IPS-15b (cell line): ENCODE measurements at regions not wholly inside any gene's neighbourhood (a gene's known extent, or its start where the extent isn't known, plus 50 kb on each side); places are given as distances from the start of the nearest gene placed in this dataset.
"Not testable (repeated sequence)": the region's sequence is repeated elsewhere in the genome, so short reads cannot be mapped to it uniquely, and the experiment has no call there.

ENCODE experiments used
- H3K27me3 ChIP-seq: one replicate; pipeline ENCODE4 v1.6.1; 2013; ENCODE audit warnings: low read length; ENCODE audit not compliant: control insufficient read depth, insufficient read depth
- H3K36me3 ChIP-seq: one replicate; pipeline ENCODE4 v1.6.1; 2013; ENCODE audit warnings: low read length; ENCODE audit not compliant: control insufficient read depth, insufficient read depth
- H3K4me1 ChIP-seq: one replicate; pipeline ENCODE4 v1.6.1; 2013; ENCODE audit warnings: mild to moderate bottlenecking, low read length; ENCODE audit not compliant: control insufficient read depth, insufficient read depth
- H3K4me3 ChIP-seq: one replicate; pipeline ENCODE4 v1.5.1; 2013; ENCODE audit warnings: low read depth, low read length
- H3K9ac ChIP-seq: one replicate; pipeline ENCODE4 v1.6.1; 2013; ENCODE audit warnings: low read depth, mild to moderate bottlenecking, low read length
- H3K9me3 ChIP-seq: one replicate; pipeline ENCODE4 v1.6.1; 2013; ENCODE audit warnings: mild to moderate bottlenecking, low read length; ENCODE audit not compliant: control insufficient read depth, insufficient read depth

DNA sequence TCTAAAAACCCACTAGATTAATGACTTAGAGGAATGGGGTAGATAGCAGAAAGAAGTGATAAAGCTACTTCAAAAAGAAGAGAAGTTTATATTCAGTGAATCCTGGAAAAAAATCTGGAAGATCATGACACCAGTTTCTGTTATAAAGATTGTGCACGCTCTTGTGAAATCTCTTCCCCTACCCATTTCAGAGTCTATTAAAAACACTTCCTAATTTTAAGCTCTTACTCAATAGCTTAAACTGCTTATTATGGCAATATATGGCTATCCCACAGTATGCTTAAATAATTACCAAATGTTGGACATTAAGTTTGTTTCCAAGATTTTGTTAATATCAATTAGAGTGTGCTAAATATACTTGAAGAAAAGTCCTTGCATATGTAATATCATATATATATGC, 585.3 kb upstream of the MAN1A1 start:
- Histone ChIP-seq H3K27me3 (no peaks in the 10 kb centered on the region), H3K9ac (no peak overlapping the region), H3K9me3 (no peaks in the 10 kb centered on the region), H3K4me1 (no peaks in the 10 kb centered on the region), H3K36me3 (no peaks in the 10 kb centered on the region), H3K4me3 (no peak overlapping the region)

DNA sequence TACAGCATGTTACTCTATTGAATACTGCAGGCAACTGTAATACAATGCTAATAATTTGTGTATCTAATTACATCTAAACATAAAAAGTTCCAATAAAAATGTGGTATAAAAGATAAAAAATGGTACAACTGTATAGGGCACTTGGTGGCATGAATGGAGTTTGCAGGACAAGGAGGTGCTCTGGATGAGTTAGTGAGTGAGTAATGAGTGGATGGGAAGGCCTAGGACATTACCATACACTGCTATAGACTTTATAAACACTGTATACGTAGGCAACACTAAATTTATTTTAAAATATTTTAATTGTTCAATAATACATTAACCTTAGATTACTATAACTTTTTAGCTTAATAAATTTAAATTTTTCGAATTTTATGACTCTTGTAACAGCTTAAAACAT, 579.6 kb upstream of the MAN1A1 start:
- no peaks in the 10 kb centered on the region for H3K4me1 ChIP-seq
- H3K9ac ChIP-seq = no peak overlapping the region
- H3K27me3 ChIP-seq = no peaks in the 10 kb centered on the region
- H3K36me3 ChIP-seq = no peaks in the 10 kb centered on the region
- H3K9me3 ChIP-seq = no peaks in the 10 kb centered on the region
- H3K4me3 ChIP-seq = no peak overlapping the region

DNA sequence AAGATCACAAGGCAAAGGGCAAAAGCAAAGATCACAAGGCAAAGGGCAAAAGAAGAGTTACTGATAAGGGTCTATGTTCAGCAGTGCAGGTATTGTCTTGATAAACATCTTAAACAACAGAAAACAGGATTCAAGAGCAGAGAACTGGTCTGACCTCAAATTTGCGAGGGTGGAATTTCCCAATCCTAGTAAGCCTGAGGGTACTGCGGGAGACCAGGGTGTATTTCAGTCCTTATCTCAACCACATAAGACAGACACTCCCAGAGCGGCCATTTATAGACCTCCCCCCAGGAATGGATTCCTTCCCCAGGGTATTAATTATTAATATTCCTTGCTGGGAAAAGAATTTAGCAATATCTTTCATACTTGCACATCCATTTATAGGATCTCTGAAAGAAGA, 575.3 kb upstream of the MAN1A1 start:
- not testable (repeated sequence) for H3K4me3 ChIP-seq, H3K9ac ChIP-seq, H3K36me3 ChIP-seq, H3K4me1 ChIP-seq, H3K27me3 ChIP-seq, H3K9me3 ChIP-seq

DNA sequence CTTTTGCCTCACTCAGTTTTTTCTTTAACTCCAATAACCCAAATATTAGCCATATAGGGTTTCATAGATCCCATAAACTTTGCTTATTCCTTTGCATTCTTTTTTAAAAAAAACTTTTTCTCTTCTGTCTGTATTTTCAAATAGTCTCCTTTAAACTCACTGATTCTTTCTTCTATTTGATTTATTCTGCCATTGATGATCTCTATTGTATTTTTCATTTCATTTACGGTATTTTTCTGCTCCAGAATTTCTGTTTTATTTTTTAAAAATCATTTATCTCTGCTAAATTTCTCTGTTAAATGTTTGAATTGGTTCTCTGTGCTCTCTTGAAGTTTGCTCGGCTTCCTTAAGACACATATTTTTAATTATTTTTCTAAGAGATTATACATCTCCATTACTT, 573.3 kb upstream of the MAN1A1 start:
- no peak overlapping the region for H3K4me3 ChIP-seq
- H3K9ac ChIP-seq = no peak overlapping the region
- peaks cover 3% of the 10 kb centered on the region for H3K9me3 ChIP-seq
- H3K27me3 ChIP-seq = no peaks in the 10 kb centered on the region
- no peaks in the 10 kb centered on the region for H3K36me3 ChIP-seq
- no peaks in the 10 kb centered on the region for H3K4me1 ChIP-seq

DNA sequence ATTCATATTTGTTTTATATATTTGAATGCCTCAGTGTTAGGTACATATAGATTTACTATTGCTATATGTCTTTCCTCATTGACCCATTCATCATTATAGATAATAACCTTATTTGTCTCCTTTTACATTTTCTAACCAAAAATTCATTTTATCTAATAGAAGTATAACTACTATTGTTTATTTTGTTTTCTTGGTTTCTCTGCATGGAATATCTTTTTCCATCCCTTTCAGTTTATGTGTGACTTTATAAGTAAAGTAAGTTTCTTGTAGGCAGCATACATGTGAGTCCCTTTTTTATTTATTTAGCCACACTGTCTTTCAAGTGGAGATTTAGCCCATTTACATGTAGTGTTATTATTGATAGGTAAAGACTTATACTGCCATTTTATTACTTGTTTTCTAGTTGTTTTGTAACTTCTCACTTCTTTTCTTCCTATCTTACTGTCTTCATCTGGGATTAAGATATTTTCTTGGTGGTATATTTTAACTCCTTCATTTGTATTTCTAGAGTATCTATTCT, 572.0 kb upstream of the MAN1A1 start:
- no peak overlapping the region for H3K4me3 ChIP-seq
- no peaks in the 10 kb centered on the region for H3K4me1 ChIP-seq
- no peaks in the 10 kb centered on the region for H3K27me3 ChIP-seq
- H3K9ac ChIP-seq = no peak overlapping the region
- no peaks in the 10 kb centered on the region for H3K36me3 ChIP-seq
- peaks cover 3% of the 10 kb centered on the region for H3K9me3 ChIP-seq

DNA sequence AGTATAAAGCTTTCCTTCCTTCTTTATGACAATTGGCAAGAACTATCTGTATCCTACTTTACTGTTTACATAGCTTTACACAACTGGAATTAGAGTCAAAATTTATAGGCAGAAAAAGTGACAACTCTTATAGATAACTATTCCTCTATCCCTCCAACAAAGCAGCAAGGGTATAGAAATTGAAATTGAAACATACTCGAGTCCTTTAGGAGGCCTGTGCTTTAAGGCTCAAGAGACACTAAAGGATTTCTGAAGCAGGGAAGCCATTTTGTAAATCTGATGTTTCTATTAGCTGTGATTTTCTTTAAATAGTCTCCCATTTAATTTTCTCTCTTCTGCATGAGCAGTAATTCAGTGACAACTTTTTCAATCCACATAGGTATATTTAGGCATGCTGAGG, 567.6 kb upstream of the MAN1A1 start:
- no peak overlapping the region for H3K9ac ChIP-seq
- no peaks in the 10 kb centered on the region for H3K36me3 ChIP-seq
- H3K9me3 ChIP-seq = no peaks in the 10 kb centered on the region
- no peak overlapping the region for H3K4me3 ChIP-seq
- no peaks in the 10 kb centered on the region for H3K27me3 ChIP-seq
- no peaks in the 10 kb centered on the region for H3K4me1 ChIP-seq

DNA sequence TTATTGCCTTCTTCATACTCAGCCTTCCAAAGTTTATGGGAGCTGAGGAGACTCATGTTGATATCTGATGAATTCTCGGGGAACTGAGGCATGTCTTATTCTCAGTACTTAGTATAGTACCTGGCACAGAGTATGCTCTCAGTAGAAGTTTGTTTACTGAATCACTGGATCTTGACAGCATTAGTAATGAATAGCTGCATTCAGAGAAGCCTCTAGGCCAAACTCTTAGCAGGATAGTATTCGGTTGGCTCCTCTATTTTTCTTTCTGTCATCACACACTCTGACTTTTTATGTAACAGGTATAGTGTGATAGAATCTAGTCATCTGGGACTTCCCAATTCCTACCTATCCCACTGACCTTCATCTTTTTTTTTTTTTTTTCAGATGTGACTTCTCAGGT, 566.4 kb upstream of the MAN1A1 start:
- Histone ChIP-seq H3K9me3 (no peaks in the 10 kb centered on the region), H3K9ac (no peak overlapping the region), H3K27me3 (no peaks in the 10 kb centered on the region), H3K4me3 (no peak overlapping the region), H3K4me1 (no peaks in the 10 kb centered on the region), H3K36me3 (no peaks in the 10 kb centered on the region)

DNA sequence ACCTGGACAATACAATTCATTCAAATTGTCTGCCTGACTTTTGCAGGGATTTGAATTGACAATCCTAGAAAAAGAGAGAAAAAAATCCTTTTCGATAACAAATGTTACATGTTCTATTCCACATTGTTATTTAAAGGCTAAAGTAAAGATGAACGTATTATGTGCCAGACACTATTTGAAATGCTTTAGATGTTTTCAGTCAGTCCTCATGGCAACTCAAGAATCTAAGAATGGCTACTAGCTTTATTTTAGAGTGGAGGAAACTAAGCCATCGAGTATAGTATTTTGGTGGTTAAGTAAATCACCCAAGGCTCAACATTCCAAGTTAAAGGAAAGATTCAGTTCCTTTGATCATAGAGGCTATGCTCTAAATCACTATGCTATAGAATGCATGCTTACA, 558.6 kb upstream of the MAN1A1 start:
- Histone ChIP-seq H3K27me3 (no peaks in the 10 kb centered on the region), H3K4me1 (no peaks in the 10 kb centered on the region), H3K9me3 (no peaks in the 10 kb centered on the region), H3K36me3 (no peaks in the 10 kb centered on the region), H3K4me3 (no peak overlapping the region), H3K9ac (no peak overlapping the region)

DNA sequence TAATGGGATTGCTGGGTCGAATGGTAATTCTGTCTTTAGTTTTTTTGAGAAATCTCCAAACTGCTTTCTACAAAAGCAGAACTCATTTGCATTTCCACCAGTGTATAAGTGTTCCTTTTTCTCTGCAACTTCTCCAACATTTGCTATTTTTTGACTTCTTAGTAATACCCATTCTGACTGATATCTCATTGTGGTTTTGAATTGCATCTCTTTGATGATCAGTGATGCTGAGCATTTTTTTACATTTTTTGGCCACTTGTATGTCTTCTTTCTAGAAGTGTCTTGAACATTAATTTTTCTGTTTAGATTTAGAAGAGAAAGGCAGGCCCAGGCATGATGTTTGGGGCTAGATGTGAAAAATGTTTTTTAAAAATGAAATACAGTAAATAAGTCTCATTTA, 553.1 kb upstream of the MAN1A1 start:
- Histone ChIP-seq H3K4me1 (no peaks in the 10 kb centered on the region), H3K9me3 (no peaks in the 10 kb centered on the region), H3K9ac (no peak overlapping the region), H3K4me3 (no peak overlapping the region), H3K27me3 (no peaks in the 10 kb centered on the region), H3K36me3 (no peaks in the 10 kb centered on the region)

DNA sequence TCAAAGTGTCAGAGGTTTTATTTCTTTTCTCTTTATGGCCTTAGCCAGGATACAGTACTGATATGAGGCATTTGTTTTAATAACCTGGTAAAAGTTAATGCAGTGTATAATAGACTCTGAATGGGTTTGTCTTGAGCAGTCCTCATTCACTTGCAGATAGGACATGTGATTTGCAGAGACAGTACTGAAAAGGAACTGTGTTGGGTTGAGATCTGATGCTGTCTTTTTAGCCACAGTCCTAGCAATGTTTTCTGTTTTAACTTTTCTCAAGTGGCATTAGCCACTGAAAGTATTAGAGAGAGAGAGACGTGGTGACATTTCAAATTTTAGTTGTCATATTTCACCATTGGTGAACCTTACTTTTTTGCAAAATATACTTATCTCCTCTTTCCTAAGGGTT, 547.2 kb upstream of the MAN1A1 start:
- no peaks in the 10 kb centered on the region for H3K27me3 ChIP-seq
- H3K9ac ChIP-seq = no peak overlapping the region
- no peaks in the 10 kb centered on the region for H3K9me3 ChIP-seq
- H3K36me3 ChIP-seq = no peaks in the 10 kb centered on the region
- no peak overlapping the region for H3K4me3 ChIP-seq
- no peaks in the 10 kb centered on the region for H3K4me1 ChIP-seq

DNA sequence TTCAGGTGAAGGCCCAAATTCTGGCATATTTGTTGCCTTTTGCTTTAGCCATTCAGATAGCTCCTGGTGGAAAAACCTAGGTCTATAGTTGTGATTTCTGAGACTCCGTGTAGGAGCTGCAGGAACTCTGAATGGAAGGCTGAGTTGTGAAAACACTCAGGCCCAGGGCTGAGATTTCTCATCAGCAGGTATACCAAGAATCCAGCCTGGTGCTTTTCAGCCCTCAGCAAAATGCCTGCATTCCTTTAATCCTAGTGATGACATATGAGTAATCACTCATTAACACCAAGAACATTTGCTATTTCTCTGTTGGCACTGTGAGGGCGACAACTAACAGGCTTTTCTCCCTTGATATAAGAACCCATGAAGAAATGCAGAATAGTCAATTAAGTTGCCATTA, 546.1 kb upstream of the MAN1A1 start:
- no peaks in the 10 kb centered on the region for H3K4me1 ChIP-seq
- no peaks in the 10 kb centered on the region for H3K27me3 ChIP-seq

DNA sequence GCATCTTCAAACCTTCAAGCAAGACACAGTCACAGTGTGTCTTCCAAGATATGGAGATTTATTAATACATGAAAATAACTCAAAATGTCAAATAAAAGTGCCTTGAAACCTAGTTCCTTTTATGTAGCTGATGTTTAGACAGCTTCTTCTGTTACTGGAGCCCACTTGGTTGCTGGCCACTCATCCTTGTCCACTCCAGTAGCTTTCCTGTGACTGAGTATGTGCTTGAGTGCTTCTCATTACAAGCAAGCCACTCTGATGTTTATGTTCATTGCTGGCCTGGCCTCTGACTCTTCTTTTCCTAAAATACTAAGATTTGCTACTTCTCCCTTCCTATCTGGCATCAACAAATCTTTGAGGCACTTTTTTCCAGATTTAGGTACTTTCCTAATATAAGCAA, 545.2 kb upstream of the MAN1A1 start:
- Histone ChIP-seq H3K9ac (no peak overlapping the region), H3K36me3 (no peaks in the 10 kb centered on the region), H3K4me3 (no peak overlapping the region), H3K27me3 (no peaks in the 10 kb centered on the region), H3K4me1 (no peaks in the 10 kb centered on the region), H3K9me3 (no peaks in the 10 kb centered on the region)

More for the DNA sequence above, 546.1 kb upstream of the MAN1A1 start:
- Histone ChIP-seq H3K9me3 (no peaks in the 10 kb centered on the region), H3K4me3 (no peak overlapping the region), H3K9ac (no peak overlapping the region), H3K36me3 (no peaks in the 10 kb centered on the region)

DNA sequence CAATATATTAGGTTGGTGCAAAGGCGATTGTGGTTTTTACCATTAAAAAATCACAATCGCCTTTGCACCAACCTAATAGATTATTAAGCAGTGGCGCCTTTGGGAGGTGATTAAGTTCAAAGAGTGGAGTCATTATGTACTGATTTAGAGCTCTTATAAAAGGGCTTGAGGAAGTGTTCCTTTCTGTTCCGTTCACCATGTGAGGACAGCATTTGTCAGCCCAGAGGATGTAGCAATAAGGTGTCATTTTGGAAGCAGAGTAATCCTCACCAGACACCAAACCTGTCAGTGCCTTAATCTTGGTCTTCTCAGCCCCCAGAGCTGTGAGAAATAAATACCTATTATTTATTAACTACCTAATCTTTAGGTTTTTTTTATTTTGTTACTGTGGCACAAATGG, 542.1 kb upstream of the MAN1A1 start:
- Histone ChIP-seq H3K27me3 (no peaks in the 10 kb centered on the region), H3K4me3 (no peak overlapping the region), H3K36me3 (no peaks in the 10 kb centered on the region), H3K9ac (no peak overlapping the region), H3K9me3 (no peaks in the 10 kb centered on the region), H3K4me1 (no peaks in the 10 kb centered on the region)
